OCI-LY7 (cell line): ENCODE measurements at regions not wholly inside any gene's neighbourhood (a gene's known extent, or its start where the extent isn't known, plus 50 kb on each side); places are given as distances from the start of the nearest gene placed in this dataset.
"Not testable (repeated sequence)": the region's sequence is repeated elsewhere in the genome, so short reads cannot be mapped to it uniquely, and the experiment has no call there.

Experiments
- BruUV-seq: library from RNA; stranded (reverse); fragments of 400-500 nt; replicated peaks from 2 replicates; lab custom pipeline; 2021; lab: Mats Ljungman, UMichigan
- CTCF ChIA-PET: fragments of 300-600 bp; sonication (Branson Sonifier 250); formaldehyde crosslinking; loops from one replicate; lab custom pipeline; 2022; ENCODE audit warnings: antibody characterized with exemption; ENCODE audit not compliant: unreplicated experiment; lab: Charles Lee
- POLR2A ChIA-PET: fragments of 300-600 bp; sonication (Branson Sonifier 250); formaldehyde crosslinking; loops from one replicate; lab custom pipeline; 2022; ENCODE audit warnings: antibody characterized with exemption; lab: Charles Lee
- DNase-seq: peaks from one replicate; pipeline ENCODE4 v3.0.0-alpha.2; 2015; ENCODE audit warnings: low spot score
- H2AFZ ChIP-seq: fragments of 200-600 bp; sonication (generic), shearing (Covaris generic); 2 replicates; pipeline ENCODE4 v1.6.1; 2014; ENCODE audit warnings: mild to moderate bottlenecking, antibody characterized with exemption, low read length, moderate library complexity
- H3K27ac ChIP-seq: fragments of 200-600 bp; sonication (generic); 2 replicates; pipeline ENCODE4 v1.5.1; 2014; ENCODE audit warnings: mixed run types, low read depth, mild to moderate bottlenecking, moderate library complexity, low read length, inconsistent platforms; ENCODE audit not compliant: poor library complexity, severe bottlenecking
- H3K36me3 ChIP-seq: fragments of 200-600 bp; sonication (generic); 2 replicates; pipeline ENCODE4 v1.6.1; 2014; ENCODE audit warnings: mild to moderate bottlenecking, antibody characterized with exemption, low read length, moderate library complexity, mixed read lengths; ENCODE audit not compliant: insufficient read depth
- H3K4me1 ChIP-seq: fragments of 200-600 bp; sonication (generic); 2 replicates; pipeline ENCODE4 v1.5.1; 2014; ENCODE audit warnings: mild to moderate bottlenecking, low read length; ENCODE audit not compliant: insufficient read depth, poor library complexity, severe bottlenecking
- H3K4me2 ChIP-seq: fragments of 200-600 bp; sonication (generic); 2 replicates; pipeline ENCODE4 v1.6.1; 2014; ENCODE audit warnings: mild to moderate bottlenecking, low read length
- H3K4me3 ChIP-seq: fragments of 200-600 bp; sonication (generic); 2 replicates; pipeline ENCODE4 v1.5.1; 2014; ENCODE audit warnings: mild to moderate bottlenecking, low read depth, low read length; ENCODE audit not compliant: poor library complexity, severe bottlenecking
- H3K79me2 ChIP-seq: fragments of 200-600 bp; sonication (generic); 2 replicates; pipeline ENCODE4 v1.6.1; 2016; ENCODE audit warnings: low read depth, mild to moderate bottlenecking, low read length, moderate library complexity, mixed read lengths; ENCODE audit not compliant: insufficient read depth
- H3K9me2 ChIP-seq: fragments of 200-600 bp; sonication (generic); 2 replicates; pipeline ENCODE4 v1.6.1; 2016; ENCODE audit warnings: mild to moderate bottlenecking, low read length, mixed read lengths; ENCODE audit not compliant: insufficient read depth
- H3K9me3 ChIP-seq: fragments of 200-600 bp; sonication (generic); 2 replicates; pipeline ENCODE4 v1.6.1; 2014; ENCODE audit warnings: mild to moderate bottlenecking, mixed run types, low read length, mixed read lengths
- H4K20me1 ChIP-seq: fragments of 200-600 bp; sonication (generic); 2 replicates; pipeline ENCODE4 v1.6.1; 2014; ENCODE audit warnings: mild to moderate bottlenecking, antibody characterized with exemption, low read length, moderate library complexity, mixed read lengths; ENCODE audit not compliant: insufficient read depth
- CTCF ChIP-seq: fragments of 200-600 bp; sonication (generic); conservative IDR thresholded peaks from 2 replicates; pipeline ENCODE4 v1.5.1; 2014; ENCODE audit warnings: mild to moderate bottlenecking, antibody characterized with exemption, low read length, moderate library complexity, mixed read lengths
- EZH2phosphoT487 ChIP-seq: fragments of 200-600 bp; sonication (generic); IDR thresholded peaks from 2 replicates; pipeline ENCODE4 v1.6.1; 2018; ENCODE audit warnings: low read depth, borderline replicate concordance, mild to moderate bottlenecking, mixed run types, antibody characterized with exemption, low read length, moderate library complexity, mixed read lengths
- intact Hi-C: fragments of 100-400 bp; cut with micrococcal nuclease; formaldehyde crosslinking; loops from one replicate; pipeline ENCODE4 v1.10.0; 2022; ENCODE audit not compliant: unreplicated experiment

- Histone ChIP-seq H3K79me2 (no peaks in the 10 kb centered on the region), H3K4me3 (no peak overlapping the region), H3K27ac (no peak overlapping the region), H2AFZ (no peak overlapping the region), H3K4me2 (no peak overlapping the region), H3K9me3 (no peaks in the 10 kb centered on the region), H3K9me2 (no peaks in the 10 kb centered on the region), H4K20me1 (no peaks in the 10 kb centered on the region), H3K36me3 (no peaks in the 10 kb centered on the region), H3K4me1 (no peaks in the 10 kb centered on the region)
- TF ChIP-seq EZH2phosphoT487 (no peak), CTCF (no peak)
- DNase-seq, result no peak
- ChIA-PET CTCF (no interaction called here), POLR2A (interaction anchor here (0.8 kb wide), 1 partner anchor 13 kb away, joined by 3 read pairs; no protein-coding TSS in a partner anchor)
- intact Hi-C loops, result no loop called here
- no TSS peak for BruUV-seq
Observed at GRCh38 chr3:147705651-147706051, 296.5 kb downstream of the ZIC1 start.

- H2AFZ ChIP-seq, H3K27ac ChIP-seq, H3K4me2 ChIP-seq, H3K79me2 ChIP-seq, CTCF ChIA-PET, BruUV-seq, H3K9me2 ChIP-seq, intact Hi-C loops, DNase-seq, H3K36me3 ChIP-seq, H3K4me1 ChIP-seq, H4K20me1 ChIP-seq, H3K4me3 ChIP-seq, POLR2A ChIA-PET, H3K9me3 ChIP-seq: not testable (repeated sequence)
Observed at GRCh38 chr3:147710753-147711152, 301.6 kb downstream of the ZIC1 start.

GRCh38 chr3:147712357-147712756 is 303.2 kb downstream of the ZIC1 start:
- no TSS peak for BruUV-seq
- Histone ChIP-seq H3K9me2 (no peaks in the 10 kb centered on the region), H3K27ac (no peak overlapping the region), H3K79me2 (no peaks in the 10 kb centered on the region), H3K36me3 (no peaks in the 10 kb centered on the region), H4K20me1 (no peaks in the 10 kb centered on the region), H3K4me3 (no peak overlapping the region), H3K4me2 (no peak overlapping the region), H3K9me3 (no peaks in the 10 kb centered on the region), H3K4me1 (no peaks in the 10 kb centered on the region), H2AFZ (no peak overlapping the region)
- ChIA-PET CTCF (no interaction called here), POLR2A (interaction anchor here (0.5 kb wide), 1 partner anchor 363 kb away, joined by 6 read pairs; no protein-coding TSS in a partner anchor)
- no peak for DNase-seq
- intact Hi-C loops, result no loop called here
- TF ChIP-seq EZH2phosphoT487 (no peak), CTCF (no peak)

GRCh38 chr3:147712758-147713157 is 303.6 kb downstream of the ZIC1 start:
- DNase-seq, H4K20me1 ChIP-seq, BruUV-seq, H3K4me2 ChIP-seq, H3K9me2 ChIP-seq, H3K36me3 ChIP-seq, CTCF ChIA-PET, H3K27ac ChIP-seq, intact Hi-C loops, H3K4me3 ChIP-seq, H3K4me1 ChIP-seq, H3K9me3 ChIP-seq, H2AFZ ChIP-seq, H3K79me2 ChIP-seq: not testable (repeated sequence)
- POLR2A ChIA-PET, result interaction anchor here (0.5 kb wide), 1 partner anchor 363 kb away, joined by 6 read pairs; no protein-coding TSS in a partner anchor
